ENCODE measurements at regions not wholly inside any gene's neighbourhood (a gene's known extent, or its start where the extent isn't known, plus 50 kb on each side); places are given as distances from the start of the nearest gene placed in this dataset.

DNA sequence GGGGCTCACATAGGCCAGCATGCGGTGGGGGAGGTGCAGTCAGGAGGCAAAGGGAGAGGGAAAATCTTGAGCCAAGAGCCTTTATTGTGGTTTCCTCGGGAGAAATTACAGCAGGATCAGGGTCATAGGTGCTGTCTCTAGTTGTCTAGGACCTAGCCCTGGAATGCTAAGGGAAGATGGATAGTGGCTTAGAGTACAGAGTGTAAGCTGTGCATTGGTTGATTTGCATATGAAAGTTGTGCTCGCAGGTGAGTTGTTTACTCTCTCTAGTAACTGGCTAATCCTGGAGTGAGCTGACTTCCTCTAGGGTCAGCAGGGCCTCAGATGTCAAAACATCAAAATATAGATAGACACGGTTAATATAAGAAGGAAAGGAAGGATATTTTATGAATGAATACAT is 877.7 kb downstream of the TLE4 start:
- Histone ChIP-seq H3K36me3 (no peaks in the 10 kb centered on the region), H3K4me1 (no peaks in the 10 kb centered on the region), H3K4me2 (no peak overlapping the region), H3K9me3 (no peaks in the 10 kb centered on the region), H3K27ac (no peak overlapping the region), H3K27me3 (no peaks in the 10 kb centered on the region), H3K4me3 (no peak overlapping the region), H3K9ac (no peak overlapping the region), H4K20me1 (no peaks in the 10 kb centered on the region)
- no peak for TF ChIP-seq Cebpa-rat (IDR thresholded peaks at IDR 0.05)

DNA sequence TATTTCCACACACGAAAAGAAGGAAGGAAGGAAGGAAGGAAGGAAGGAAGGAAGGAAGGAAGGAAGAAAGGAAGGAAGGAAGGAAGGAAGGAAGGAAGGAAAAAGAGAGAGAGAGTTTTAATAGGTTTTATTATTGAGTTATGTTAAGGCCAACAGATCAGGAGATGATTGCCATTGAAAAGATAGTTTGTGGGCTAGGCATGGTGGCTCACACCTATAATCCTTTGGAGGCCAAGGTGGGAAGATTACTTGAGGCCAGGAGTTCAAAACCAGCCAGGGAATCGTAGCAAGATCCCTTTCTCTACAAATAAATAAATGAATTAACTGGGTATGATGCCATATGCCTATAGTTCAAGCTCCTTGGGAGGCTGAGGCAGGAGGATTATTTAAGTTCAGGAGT is 877.2 kb downstream of the TLE4 start:
- no peak for TF ChIP-seq Cebpa-rat (IDR thresholded peaks at IDR 0.05)
- no peak overlapping the region for H3K4me3 ChIP-seq
- H3K4me1 ChIP-seq = no peaks in the 10 kb centered on the region
- H4K20me1 ChIP-seq = no peaks in the 10 kb centered on the region
- H3K9ac ChIP-seq = no peak overlapping the region
- H3K27ac ChIP-seq = no peak overlapping the region
- H3K27me3 ChIP-seq = no peaks in the 10 kb centered on the region
- H3K4me2 ChIP-seq = no peak overlapping the region
- H3K9me3 ChIP-seq = no peaks in the 10 kb centered on the region
- H3K36me3 ChIP-seq = no peaks in the 10 kb centered on the region

DNA sequence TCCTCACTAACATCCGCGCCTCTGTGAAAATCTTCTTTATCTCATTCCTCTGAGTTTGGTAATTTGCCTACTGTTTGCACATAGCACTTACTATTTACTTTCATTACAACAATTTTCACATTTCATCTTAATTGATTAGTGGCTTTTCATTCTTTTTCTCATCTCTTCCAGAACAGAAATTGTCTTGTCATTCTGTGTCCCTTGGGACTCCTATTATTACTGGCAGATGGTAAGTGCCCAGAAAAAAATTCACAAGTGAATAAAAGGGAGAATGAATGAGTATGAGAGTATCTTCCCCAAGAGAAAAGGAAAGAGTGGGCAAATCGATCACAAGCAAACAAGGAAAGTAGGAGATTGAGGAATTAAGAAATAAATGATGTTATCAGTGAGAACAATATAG is 876.1 kb downstream of the TLE4 start:
- no peaks in the 10 kb centered on the region for H3K36me3 ChIP-seq
- TF ChIP-seq Cebpa-rat (IDR thresholded peaks at IDR 0.05) = no peak

DNA sequence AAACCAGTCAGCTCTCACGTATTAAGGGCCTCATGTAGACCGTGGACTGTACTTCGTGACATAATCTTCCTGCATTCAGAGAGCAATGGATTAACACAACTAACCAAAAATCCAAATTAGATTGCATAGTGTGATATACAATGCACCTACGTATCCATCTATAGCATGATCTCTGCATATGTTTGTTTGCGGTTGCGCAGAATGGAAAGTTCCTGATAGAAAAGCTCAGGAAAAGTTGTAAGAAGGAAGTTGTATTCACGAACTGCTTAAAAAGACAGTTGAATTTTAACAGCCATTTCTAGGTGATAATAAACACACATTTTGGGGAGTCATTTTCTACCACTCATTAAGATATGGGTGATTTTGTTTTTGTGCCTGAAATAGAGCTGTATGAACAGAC is 869.0 kb downstream of the TLE4 start:
- Histone ChIP-seq H3K4me1 (peaks cover 12% of the 10 kb centered on the region), H4K20me1 (no peaks in the 10 kb centered on the region), H3K36me3 (no peaks in the 10 kb centered on the region), H3K9ac (no peak overlapping the region), H3K4me3 (no peak overlapping the region), H3K27me3 (no peaks in the 10 kb centered on the region), H3K27ac (no peak overlapping the region), H3K4me2 (no peak overlapping the region), H3K9me3 (no peaks in the 10 kb centered on the region)
- no peak for TF ChIP-seq Cebpa-rat (IDR thresholded peaks at IDR 0.05)

More for the DNA sequence above, 876.1 kb downstream of the TLE4 start:
- Histone ChIP-seq H3K4me1 (no peaks in the 10 kb centered on the region), H3K27me3 (no peaks in the 10 kb centered on the region), H3K27ac (no peak overlapping the region), H3K4me3 (no peak overlapping the region), H3K9ac (no peak overlapping the region), H4K20me1 (no peaks in the 10 kb centered on the region), H3K4me2 (no peak overlapping the region), H3K9me3 (no peaks in the 10 kb centered on the region)

DNA sequence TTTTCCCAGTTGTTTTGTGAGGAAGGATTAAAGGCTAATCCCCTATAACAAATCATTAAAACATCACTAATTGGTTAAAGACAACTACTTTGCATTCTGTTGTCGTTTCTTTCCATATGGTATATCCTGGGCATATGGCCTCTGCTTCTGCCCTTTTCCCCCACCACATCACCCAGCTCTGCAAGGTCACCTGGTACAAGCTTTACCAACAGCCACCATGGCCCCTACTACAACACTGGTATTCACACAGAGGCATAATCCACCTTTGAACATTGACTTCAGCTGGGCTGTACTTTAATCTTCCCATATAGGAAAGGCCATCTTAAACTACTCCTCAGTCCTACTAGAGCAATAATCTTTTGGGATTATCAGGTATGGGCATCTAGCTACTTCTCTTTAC is 866.1 kb downstream of the TLE4 start:
- H3K27ac ChIP-seq = no peak overlapping the region
- no peak overlapping the region for H3K4me3 ChIP-seq
- H3K4me1 ChIP-seq = peaks cover 12% of the 10 kb centered on the region
- H3K36me3 ChIP-seq = no peaks in the 10 kb centered on the region
- H3K27me3 ChIP-seq = no peaks in the 10 kb centered on the region
- no peak overlapping the region for H3K9ac ChIP-seq
- no peaks in the 10 kb centered on the region for H3K9me3 ChIP-seq
- H3K4me2 ChIP-seq = peak overlapping the region; percentile 38; the same call in 1 of the 2 replicates
- H4K20me1 ChIP-seq = no peaks in the 10 kb centered on the region
- no peak for TF ChIP-seq Cebpa-rat (IDR thresholded peaks at IDR 0.05)

DNA sequence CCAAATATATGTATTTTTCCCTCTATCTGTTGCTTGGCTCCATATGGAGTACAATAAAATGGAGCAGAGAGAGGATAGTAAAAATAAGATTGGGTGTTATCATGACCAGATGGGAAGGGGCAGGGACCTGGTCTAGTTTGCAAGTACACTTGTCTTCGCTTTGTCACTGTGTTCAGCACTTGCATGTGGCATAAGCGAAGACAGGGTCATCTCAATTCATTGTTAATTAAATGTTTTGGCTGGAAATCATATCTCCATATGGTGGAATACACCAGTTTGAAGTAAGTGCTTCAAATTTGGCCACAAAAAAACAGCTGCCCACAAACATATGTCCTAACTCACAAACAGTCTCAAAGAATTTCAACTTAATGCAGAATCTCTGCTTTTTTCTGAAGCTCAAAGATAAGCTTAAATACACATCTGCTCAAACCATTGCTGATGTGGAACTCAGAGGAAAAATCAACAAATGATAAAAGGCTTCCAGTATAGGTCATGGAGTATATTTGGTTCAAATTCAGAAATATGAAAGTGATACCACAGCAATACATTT is 865.4 kb downstream of the TLE4 start:
- Histone ChIP-seq H3K4me3 (no peak overlapping the region), H3K4me2 (peak overlapping the region; percentile 38), H3K27me3 (no peaks in the 10 kb centered on the region), H3K9ac (no peak overlapping the region), H3K4me1 (peaks cover 12% of the 10 kb centered on the region), H3K27ac (no peak overlapping the region), H3K36me3 (no peaks in the 10 kb centered on the region), H4K20me1 (no peaks in the 10 kb centered on the region), H3K9me3 (no peaks in the 10 kb centered on the region)
- no peak for TF ChIP-seq Cebpa-rat (IDR thresholded peaks at IDR 0.05)

GRCh38 chr9:80435591-80435990 is 863.8 kb downstream of the TLE4 start:
- H3K4me1 ChIP-seq = peaks cover 12% of the 10 kb centered on the region
- no peaks in the 10 kb centered on the region for H3K36me3 ChIP-seq
- H3K9ac ChIP-seq = no peak overlapping the region
- H3K4me2 ChIP-seq = no peak overlapping the region
- no peak overlapping the region for H3K4me3 ChIP-seq
- no peaks in the 10 kb centered on the region for H3K9me3 ChIP-seq
- H3K27me3 ChIP-seq = no peaks in the 10 kb centered on the region
- no peak for TF ChIP-seq Cebpa-rat (IDR thresholded peaks at IDR 0.05)
- no peak overlapping the region for H3K27ac ChIP-seq
- no peaks in the 10 kb centered on the region for H4K20me1 ChIP-seq

DNA sequence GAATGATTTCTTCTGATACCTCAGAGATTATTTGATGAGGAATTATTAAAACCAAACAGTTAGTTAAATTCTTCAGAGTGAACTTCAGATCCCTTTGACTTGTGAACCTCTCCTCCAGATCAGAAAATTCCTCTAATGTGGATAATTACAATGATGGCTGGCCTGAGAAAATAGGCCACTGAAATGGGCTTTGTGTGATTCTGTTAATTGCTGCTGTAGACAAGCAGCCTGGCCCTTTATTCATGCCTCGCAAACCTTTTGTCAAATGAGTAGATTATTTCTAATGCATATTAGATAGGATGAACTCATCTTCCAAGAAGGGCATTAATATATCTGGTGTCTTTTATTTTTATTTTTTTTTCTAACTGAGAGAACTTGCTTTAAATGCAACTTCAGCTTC is 855.2 kb downstream of the TLE4 start:
- Histone ChIP-seq H3K9me3 (no peaks in the 10 kb centered on the region), H4K20me1 (no peaks in the 10 kb centered on the region), H3K4me2 (no peak overlapping the region), H3K9ac (no peak overlapping the region), H3K27ac (no peak overlapping the region), H3K36me3 (no peaks in the 10 kb centered on the region), H3K4me3 (no peak overlapping the region), H3K4me1 (no peaks in the 10 kb centered on the region), H3K27me3 (no peaks in the 10 kb centered on the region)
- TF ChIP-seq Cebpa-rat (IDR thresholded peaks at IDR 0.05) = no peak

GRCh38 chr9:80417211-80417773 is 845.5 kb downstream of the TLE4 start:
- no peak overlapping the region for H3K27ac ChIP-seq
- no peaks in the 10 kb centered on the region for H3K27me3 ChIP-seq
- H3K36me3 ChIP-seq = no peaks in the 10 kb centered on the region
- no peak for TF ChIP-seq Cebpa-rat (IDR thresholded peaks at IDR 0.05)
- H4K20me1 ChIP-seq = no peaks in the 10 kb centered on the region
- no peak overlapping the region for H3K9ac ChIP-seq
- H3K4me2 ChIP-seq = no peak overlapping the region
- H3K4me3 ChIP-seq = no peak overlapping the region
- no peaks in the 10 kb centered on the region for H3K4me1 ChIP-seq
- H3K9me3 ChIP-seq = peaks cover 42% of the 10 kb centered on the region

DNA sequence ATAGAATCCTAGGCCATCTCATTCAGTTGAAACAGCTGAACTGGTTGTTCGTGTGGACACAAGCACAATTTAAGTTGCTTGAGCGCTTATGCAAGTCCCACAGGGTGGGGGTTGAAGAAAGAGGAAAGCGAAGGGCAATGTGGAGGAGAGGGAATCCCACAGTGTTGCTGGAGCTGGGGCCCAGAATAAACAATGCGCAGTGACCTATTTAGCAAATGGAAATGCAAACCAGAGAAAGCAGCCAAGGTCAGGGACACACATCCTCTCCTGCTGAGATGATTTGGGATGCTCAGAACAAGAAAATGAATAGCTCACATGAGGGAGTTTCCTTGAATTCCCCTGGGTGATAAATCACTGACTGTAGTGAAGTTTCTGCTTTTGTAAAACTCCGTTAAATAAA is 838.3 kb downstream of the TLE4 start:
- Histone ChIP-seq H3K27me3 (no peaks in the 10 kb centered on the region), H3K9ac (no peak overlapping the region), H4K20me1 (no peaks in the 10 kb centered on the region), H3K9me3 (no peaks in the 10 kb centered on the region), H3K4me2 (peak overlapping the region; percentile 1; the same call in 1 of the 2 replicates), H3K4me3 (no peak overlapping the region), H3K4me1 (peaks cover 11% of the 10 kb centered on the region), H3K27ac (no peak overlapping the region), H3K36me3 (no peaks in the 10 kb centered on the region)
- TF ChIP-seq Cebpa-rat (IDR thresholded peaks at IDR 0.05) = no peak

GRCh38 chr9:80407220-80407619 is 835.5 kb downstream of the TLE4 start:
- Histone ChIP-seq H4K20me1 (no peaks in the 10 kb centered on the region), H3K4me2 (no peak overlapping the region), H3K27me3 (no peaks in the 10 kb centered on the region), H3K4me3 (no peak overlapping the region), H3K9me3 (no peaks in the 10 kb centered on the region), H3K27ac (no peak overlapping the region), H3K9ac (no peak overlapping the region), H3K4me1 (peaks cover 11% of the 10 kb centered on the region), H3K36me3 (no peaks in the 10 kb centered on the region)
- TF ChIP-seq Cebpa-rat (IDR thresholded peaks at IDR 0.05) = no peak

All from BLaER1 (cell line).